ENCODE measurements at regions not wholly inside any gene's neighbourhood (a gene's known extent, or its start where the extent isn't known, plus 50 kb on each side); places are given as distances from the start of the nearest gene placed in this dataset.
"Not testable (repeated sequence)": the region's sequence is repeated elsewhere in the genome, so short reads cannot be mapped to it uniquely, and the experiment has no call there.

GRCh38 chr9:6104406-6104805, 89.0 kb upstream of the RANBP6 start:
- not testable (repeated sequence) for DNase-seq (ENCODE audit: low read depth in 2 of 2)

- not testable (repeated sequence) for DNase-seq (ENCODE audit: low read depth in 2 of 2)
Observed at GRCh38 chr9:6103911-6104310, 88.5 kb upstream of the RANBP6 start.

- peak in 1 of 2 donors; percentile 66 for DNase-seq (ENCODE audit: low read depth in 2 of 2)
Observed at GRCh38 chr9:6102336-6102987, 87.0 kb upstream of the RANBP6 start.

- not testable (repeated sequence) for DNase-seq (ENCODE audit: low read depth in 2 of 2)
Observed at GRCh38 chr9:6101725-6102124, 86.3 kb upstream of the RANBP6 start.

- DNase-seq (ENCODE audit: low read depth in 2 of 2), result not testable (repeated sequence)
Observed at GRCh38 chr9:6099346-6099745, 83.9 kb upstream of the RANBP6 start.

GRCh38 chr9:6098431-6098830, 83.0 kb upstream of the RANBP6 start:
- peak in 1 of 2 donors; percentile 72 for DNase-seq (ENCODE audit: low read depth in 2 of 2)

- DNase-seq (ENCODE audit: low read depth in 2 of 2), result no peak
Observed at GRCh38 chr9:6096821-6097220, 81.4 kb upstream of the RANBP6 start.

- no peak for DNase-seq (ENCODE audit: low read depth in 2 of 2)
Observed at GRCh38 chr9:6090277-6091210, 75.1 kb upstream of the RANBP6 start.

- DNase-seq (ENCODE audit: low read depth in 2 of 2), result no peak
Observed at GRCh38 chr9:6089300-6089699, 73.9 kb upstream of the RANBP6 start.

GRCh38 chr9:6086006-6086655, 70.7 kb upstream of the RANBP6 start:
- DNase-seq (ENCODE audit: low read depth in 2 of 2), result no peak

- peak; percentile 89 to 92 for DNase-seq (ENCODE audit: low read depth in 2 of 2)
Observed at GRCh38 chr9:6080154-6080716, 64.8 kb upstream of the RANBP6 start.

- DNase-seq (ENCODE audit: low read depth in 2 of 2), result no peak
Observed at GRCh38 chr9:6079386-6079785, 64.0 kb upstream of the RANBP6 start.

GRCh38 chr9:6078382-6079105, 63.1 kb upstream of the RANBP6 start:
- no peak for DNase-seq (ENCODE audit: low read depth in 2 of 2)

GRCh38 chr9:6076851-6077250, 61.4 kb upstream of the RANBP6 start:
- peak in 1 of 2 donors; percentile 24 for DNase-seq (ENCODE audit: low read depth in 2 of 2)

GRCh38 chr9:6073731-6074130, 58.3 kb upstream of the RANBP6 start:
- DNase-seq (ENCODE audit: low read depth in 2 of 2), result no peak

- no peak for DNase-seq (ENCODE audit: low read depth in 2 of 2)
Observed at GRCh38 chr9:6072865-6073264, 57.4 kb upstream of the RANBP6 start.

GRCh38 chr9:6072453-6072852, 57.0 kb upstream of the RANBP6 start:
- DNase-seq (ENCODE audit: low read depth in 2 of 2), result no peak

GRCh38 chr9:6068983-6069382, 53.6 kb upstream of the RANBP6 start:
- DNase-seq (ENCODE audit: low read depth in 2 of 2), result peak in 1 of 2 donors; percentile 20

- no peak for DNase-seq (ENCODE audit: low read depth in 2 of 2)
Observed at GRCh38 chr9:6067426-6067825, 52.0 kb upstream of the RANBP6 start.
